ENCODE measurements at regions not wholly inside any gene's neighbourhood (a gene's known extent, or its start where the extent isn't known, plus 50 kb on each side); places are given as distances from the start of the nearest gene placed in this dataset.

DNA sequence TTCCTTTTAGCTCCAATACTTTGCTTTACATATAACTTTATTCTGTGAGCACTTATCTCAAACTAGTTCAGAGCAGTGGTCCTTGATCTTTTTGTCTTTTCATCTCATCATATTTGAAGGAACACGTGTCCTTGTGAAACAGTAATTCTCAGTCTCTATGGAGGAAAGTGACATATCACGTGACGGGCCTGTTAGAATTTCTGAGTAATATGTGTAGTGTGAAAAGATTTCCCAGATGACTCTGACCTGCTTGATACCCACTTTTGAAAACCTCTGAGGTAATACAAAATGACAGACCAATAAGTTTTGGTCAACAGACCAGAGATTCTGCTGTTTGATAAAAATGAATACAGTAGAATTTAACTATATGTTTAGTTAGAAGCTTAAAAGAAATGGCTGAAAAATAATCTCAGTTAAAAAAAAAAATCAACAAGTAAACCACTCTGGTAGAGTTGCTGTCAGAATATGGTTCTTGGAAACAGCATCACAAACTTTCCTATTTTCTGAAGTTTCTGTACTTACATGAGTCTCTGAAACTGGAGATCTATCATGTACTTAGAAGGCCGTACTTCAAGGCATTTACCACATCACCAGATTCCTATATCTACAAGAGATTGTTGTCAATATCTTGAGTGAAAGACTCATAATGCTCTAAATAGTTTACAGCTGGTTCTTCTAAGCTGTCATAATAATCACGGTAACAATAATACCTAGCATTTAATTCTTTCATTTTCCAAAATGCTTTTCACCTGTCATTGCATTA is 590.2 kb upstream of the TBL1XR1 start:
- Histone ChIP-seq H3K36me3 (ENCODE audit: insufficient read depth, low read length) (no peaks in the 10 kb centered on the region), H3K9me3 (ENCODE audit: low read length) (no peaks in the 10 kb centered on the region), H3K27ac (ENCODE audit: low read length) (no peak overlapping the region), H4K20me1 (ENCODE audit: insufficient read depth) (no peaks in the 10 kb centered on the region), H3K79me2 (replicated peaks; ENCODE audit: insufficient read depth, low read length) (no peaks in the 10 kb centered on the region), H3K27me3 (ENCODE audit: insufficient read depth, low read depth, low read length) (no peaks in the 10 kb centered on the region), H3K9ac (ENCODE audit: low read length) (no peak overlapping the region), H3K9me2 (ENCODE audit: insufficient read depth, low read length) (no peaks in the 10 kb centered on the region), H3K4me2 (ENCODE audit: low read length) (no peak overlapping the region), H3K4me3 (ENCODE audit: low read length) (no peak overlapping the region), H2AFZ (ENCODE audit: low read depth, low read length) (no peak overlapping the region), H3F3A (ENCODE audit: insufficient read depth, low read length, poor library complexity, severe bottlenecking) (no peaks in the 10 kb centered on the region)
- TF ChIP-seq EZH2 (IDR thresholded peaks at IDR 0.05; ENCODE audit: borderline replicate concordance, insufficient read depth, low read length, poor library complexity, severe bottlenecking): no peak

DNA sequence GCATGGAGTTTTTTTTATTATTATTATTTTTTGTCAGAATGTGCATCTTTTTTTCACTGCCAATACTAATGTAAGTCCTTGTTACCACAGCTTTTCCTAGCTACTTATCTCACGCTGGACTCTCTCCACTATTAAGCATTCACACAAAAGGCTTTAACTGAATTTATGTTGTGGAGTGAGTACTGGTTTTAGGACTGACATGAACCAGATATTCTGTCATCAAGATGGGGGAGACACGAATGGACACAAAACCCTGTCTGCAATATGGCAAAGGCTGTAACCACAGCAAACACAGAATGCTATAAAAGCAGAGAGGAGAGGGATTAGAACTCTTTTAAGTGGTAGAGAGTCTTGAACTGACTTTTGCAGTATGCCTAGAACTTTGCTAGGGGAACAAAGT is 592.2 kb upstream of the TBL1XR1 start:
- Histone ChIP-seq H2AFZ (ENCODE audit: low read depth, low read length) (no peak overlapping the region), H3K36me3 (ENCODE audit: insufficient read depth, low read length) (no peaks in the 10 kb centered on the region)
- no peak for TF ChIP-seq POLR2AphosphoS5 (IDR thresholded peaks at IDR 0.05)
- TF ChIP-seq EP300 (conservative IDR thresholded peaks at IDR 0.05; ENCODE audit: poor library complexity, severe bottlenecking): no peak
- no peak for TF ChIP-seq SMC3 (conservative IDR thresholded peaks at IDR 0.05; ENCODE audit: poor library complexity)
- no peak for TF ChIP-seq EZH2 (IDR thresholded peaks at IDR 0.05; ENCODE audit: borderline replicate concordance, insufficient read depth, low read length, poor library complexity, severe bottlenecking)
- TF ChIP-seq, protein P1, sequence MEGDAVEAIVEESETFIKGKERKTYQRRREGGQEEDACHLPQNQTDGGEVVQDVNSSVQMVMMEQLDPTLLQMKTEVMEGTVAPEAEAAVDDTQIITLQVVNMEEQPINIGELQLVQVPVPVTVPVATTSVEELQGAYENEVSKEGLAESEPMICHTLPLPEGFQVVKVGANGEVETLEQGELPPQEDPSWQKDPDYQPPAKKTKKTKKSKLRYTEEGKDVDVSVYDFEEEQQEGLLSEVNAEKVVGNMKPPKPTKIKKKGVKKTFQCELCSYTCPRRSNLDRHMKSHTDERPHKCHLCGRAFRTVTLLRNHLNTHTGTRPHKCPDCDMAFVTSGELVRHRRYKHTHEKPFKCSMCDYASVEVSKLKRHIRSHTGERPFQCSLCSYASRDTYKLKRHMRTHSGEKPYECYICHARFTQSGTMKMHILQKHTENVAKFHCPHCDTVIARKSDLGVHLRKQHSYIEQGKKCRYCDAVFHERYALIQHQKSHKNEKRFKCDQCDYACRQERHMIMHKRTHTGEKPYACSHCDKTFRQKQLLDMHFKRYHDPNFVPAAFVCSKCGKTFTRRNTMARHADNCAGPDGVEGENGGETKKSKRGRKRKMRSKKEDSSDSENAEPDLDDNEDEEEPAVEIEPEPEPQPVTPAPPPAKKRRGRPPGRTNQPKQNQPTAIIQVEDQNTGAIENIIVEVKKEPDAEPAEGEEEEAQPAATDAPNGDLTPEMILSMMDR (IDR thresholded peaks at IDR 0.05; ENCODE audit: poor library complexity, severe bottlenecking): no peak
- no peak for TF ChIP-seq TAF1 (IDR thresholded peaks at IDR 0.05; ENCODE audit: low read depth)
- TF ChIP-seq RAD21 (conservative IDR thresholded peaks at IDR 0.05): no peak
- no peak for TF ChIP-seq MXI1 (conservative IDR thresholded peaks at IDR 0.05; ENCODE audit: poor library complexity, severe bottlenecking)
- TF ChIP-seq, protein P2, sequence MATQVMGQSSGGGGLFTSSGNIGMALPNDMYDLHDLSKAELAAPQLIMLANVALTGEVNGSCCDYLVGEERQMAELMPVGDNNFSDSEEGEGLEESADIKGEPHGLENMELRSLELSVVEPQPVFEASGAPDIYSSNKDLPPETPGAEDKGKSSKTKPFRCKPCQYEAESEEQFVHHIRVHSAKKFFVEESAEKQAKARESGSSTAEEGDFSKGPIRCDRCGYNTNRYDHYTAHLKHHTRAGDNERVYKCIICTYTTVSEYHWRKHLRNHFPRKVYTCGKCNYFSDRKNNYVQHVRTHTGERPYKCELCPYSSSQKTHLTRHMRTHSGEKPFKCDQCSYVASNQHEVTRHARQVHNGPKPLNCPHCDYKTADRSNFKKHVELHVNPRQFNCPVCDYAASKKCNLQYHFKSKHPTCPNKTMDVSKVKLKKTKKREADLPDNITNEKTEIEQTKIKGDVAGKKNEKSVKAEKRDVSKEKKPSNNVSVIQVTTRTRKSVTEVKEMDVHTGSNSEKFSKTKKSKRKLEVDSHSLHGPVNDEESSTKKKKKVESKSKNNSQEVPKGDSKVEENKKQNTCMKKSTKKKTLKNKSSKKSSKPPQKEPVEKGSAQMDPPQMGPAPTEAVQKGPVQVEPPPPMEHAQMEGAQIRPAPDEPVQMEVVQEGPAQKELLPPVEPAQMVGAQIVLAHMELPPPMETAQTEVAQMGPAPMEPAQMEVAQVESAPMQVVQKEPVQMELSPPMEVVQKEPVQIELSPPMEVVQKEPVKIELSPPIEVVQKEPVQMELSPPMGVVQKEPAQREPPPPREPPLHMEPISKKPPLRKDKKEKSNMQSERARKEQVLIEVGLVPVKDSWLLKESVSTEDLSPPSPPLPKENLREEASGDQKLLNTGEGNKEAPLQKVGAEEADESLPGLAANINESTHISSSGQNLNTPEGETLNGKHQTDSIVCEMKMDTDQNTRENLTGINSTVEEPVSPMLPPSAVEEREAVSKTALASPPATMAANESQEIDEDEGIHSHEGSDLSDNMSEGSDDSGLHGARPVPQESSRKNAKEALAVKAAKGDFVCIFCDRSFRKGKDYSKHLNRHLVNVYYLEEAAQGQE (IDR thresholded peaks at IDR 0.05; ENCODE audit: borderline replicate concordance): no peak

More for the DNA sequence above, 592.2 kb upstream of the TBL1XR1 start:
- Histone ChIP-seq H3K27ac (ENCODE audit: low read length) (no peak overlapping the region), H3K9me2 (ENCODE audit: insufficient read depth, low read length) (no peaks in the 10 kb centered on the region), H3K79me2 (replicated peaks; ENCODE audit: insufficient read depth, low read length) (no peaks in the 10 kb centered on the region), H4K20me1 (ENCODE audit: insufficient read depth) (no peaks in the 10 kb centered on the region), H3F3A (ENCODE audit: insufficient read depth, low read length, poor library complexity, severe bottlenecking) (no peaks in the 10 kb centered on the region), H3K4me2 (ENCODE audit: low read length) (no peak overlapping the region), H3K27me3 (ENCODE audit: insufficient read depth, low read depth, low read length) (no peaks in the 10 kb centered on the region), H3K9ac (ENCODE audit: low read length) (no peak overlapping the region), H3K9me3 (ENCODE audit: low read length) (no peaks in the 10 kb centered on the region), H3K4me3 (ENCODE audit: low read length) (no peak overlapping the region)

Data from neural cell (in vitro differentiated cells).